T1000 (cell line): ENCODE measurements at regions not wholly inside any gene's neighbourhood (a gene's known extent, or its start where the extent isn't known, plus 50 kb on each side); places are given as distances from the start of the nearest gene placed in this dataset.

ENCODE experiments used
- DNase-seq: peaks from one replicate; lab custom pipeline; 2025; ENCODE audit warnings: mixed read lengths; lab: John Stamatoyannopoulos, UW

GRCh38 chr7:115709664-115710063, 320.9 kb downstream of the TFEC start:
- no peak for DNase-seq

- DNase-seq = no peak
These were observed 322.6 kb downstream of the TFEC start for GRCh38 chr7:115708013-115708341.

- no peak for DNase-seq
These were observed 323.1 kb downstream of the TFEC start for GRCh38 chr7:115707258-115708012.

- no peak for DNase-seq
These were observed 325.7 kb downstream of the TFEC start for GRCh38 chr7:115704884-115705283.

- no peak for DNase-seq
These were observed 329.4 kb downstream of the TFEC start for GRCh38 chr7:115701141-115701540.

- no peak for DNase-seq
These were observed 336.1 kb downstream of the TFEC start for GRCh38 chr7:115694424-115694823.

GRCh38 chr7:115693779-115694178, 336.8 kb downstream of the TFEC start:
- DNase-seq = no peak

- DNase-seq = no peak
These were observed 340.6 kb downstream of the TFEC start for GRCh38 chr7:115689941-115690340.

- DNase-seq = no peak
These were observed 347.5 kb downstream of the TFEC start for GRCh38 chr7:115683093-115683492.

GRCh38 chr7:115682507-115682906, 348.1 kb downstream of the TFEC start:
- no peak for DNase-seq

GRCh38 chr7:115680921-115681320, 349.6 kb downstream of the TFEC start:
- DNase-seq = no peak

- no peak for DNase-seq
These were observed 350.6 kb downstream of the TFEC start for GRCh38 chr7:115679976-115680375.

GRCh38 chr7:115679423-115679822, 351.1 kb downstream of the TFEC start:
- DNase-seq = no peak

GRCh38 chr7:115678086-115678982, 352.2 kb downstream of the TFEC start:
- DNase-seq = no peak

- no peak for DNase-seq
These were observed 353.9 kb downstream of the TFEC start for GRCh38 chr7:115676707-115677106.

- no peak for DNase-seq
These were observed 354.5 kb downstream of the TFEC start for GRCh38 chr7:115676080-115676479.

- DNase-seq = no peak
These were observed 356.0 kb downstream of the TFEC start for GRCh38 chr7:115674467-115675024.

- no peak for DNase-seq
These were observed 358.5 kb downstream of the TFEC start for GRCh38 chr7:115672024-115672423.

GRCh38 chr7:115662676-115663075, 367.9 kb downstream of the TFEC start:
- DNase-seq = no peak

- DNase-seq = no peak
These were observed 368.4 kb downstream of the TFEC start for GRCh38 chr7:115662120-115662519.

GRCh38 chr7:115658223-115658622, 372.3 kb downstream of the TFEC start:
- DNase-seq = no peak

GRCh38 chr7:115654384-115655214, 376.0 kb downstream of the TFEC start:
- no peak for DNase-seq
